Kasumi-1 (cell line): ENCODE measurements at regions not wholly inside any gene's neighbourhood (a gene's known extent, or its start where the extent isn't known, plus 50 kb on each side); places are given as distances from the start of the nearest gene placed in this dataset.

Source experiments
- DNase-seq, 2 experiments: peaks; one replicate each; lab custom pipeline; 2025; lab: John Stamatoyannopoulos, UW

GRCh38 chr2:191610756-191611155 lies 67.2 kb upstream of the NABP1 start:
- no peak for DNase-seq

GRCh38 chr2:191611614-191612013 lies 66.3 kb upstream of the NABP1 start:
- DNase-seq, result peak; percentile 9 to 30

- no peak for DNase-seq
Observed at GRCh38 chr2:191612496-191612895, 65.4 kb upstream of the NABP1 start.

- no peak for DNase-seq
Observed at GRCh38 chr2:191614759-191615158, 63.2 kb upstream of the NABP1 start.

- no peak for DNase-seq
Observed at GRCh38 chr2:191615596-191615995, 62.3 kb upstream of the NABP1 start.

- peak; percentile 15 to 19 for DNase-seq
Observed at GRCh38 chr2:191617575-191617974, 60.4 kb upstream of the NABP1 start.

GRCh38 chr2:191618046-191618780 lies 59.7 kb upstream of the NABP1 start:
- no peak for DNase-seq

GRCh38 chr2:191618786-191619185 lies 59.1 kb upstream of the NABP1 start:
- DNase-seq, result no peak

GRCh38 chr2:191620144-191620543 lies 57.8 kb upstream of the NABP1 start:
- DNase-seq, result no peak

GRCh38 chr2:191622374-191623320 lies 55.3 kb upstream of the NABP1 start:
- peak; percentile 20 to 32 for DNase-seq

- peak; percentile 19 to 21 for DNase-seq
Observed at GRCh38 chr2:191625016-191625415, 52.9 kb upstream of the NABP1 start.

- DNase-seq, result no peak
Observed at GRCh38 chr2:191625446-191625845, 52.5 kb upstream of the NABP1 start.

GRCh38 chr2:191626497-191627151 lies 51.3 kb upstream of the NABP1 start:
- no peak for DNase-seq

GRCh38 chr2:191627518-191627917 lies 50.4 kb upstream of the NABP1 start:
- DNase-seq, result no peak
